Skin epidermis (tissue), 12 donors: ENCODE measurements at regions not wholly inside any gene's neighbourhood (a gene's known extent, or its start where the extent isn't known, plus 50 kb on each side); places are given as distances from the start of the nearest gene placed in this dataset.
"Not testable (repeated sequence)": the region's sequence is repeated elsewhere in the genome, so short reads cannot be mapped to it uniquely, and the experiment has no call there.

ENCODE experiments used
- H3K27ac ChIP-seq, 21 experiments: fragments of 200-600 bp; sonication (generic) in 11 of 21; one replicate each; pipeline ENCODE4 v1.5.0; 2020; ENCODE audit warnings: mild to moderate bottlenecking in 3 of 21, inconsistent platforms in 2 of 21, moderate library complexity in 2 of 21
- H3K4me3 ChIP-seq, 7 experiments: fragments of 200-600 bp; sonication (generic) in 2 of 7; one replicate each; pipeline ENCODE4 v1.5.0; 2020; ENCODE audit warnings: inconsistent platforms in 2 of 7, mild to moderate bottlenecking in 2 of 7, moderate library complexity in 1 of 7

- no peak overlapping the region for H3K4me3 ChIP-seq
- H3K27ac ChIP-seq, result no peak overlapping the region
Observed at GRCh38 chr7:24422441-24423010, 138.5 kb downstream of the NPY start.

- H3K27ac ChIP-seq, result no peak overlapping the region
- no peak overlapping the region for H3K4me3 ChIP-seq
Observed at GRCh38 chr7:24425664-24426063, 141.7 kb downstream of the NPY start.

- no peak overlapping the region for H3K4me3 ChIP-seq
- no peak overlapping the region for H3K27ac ChIP-seq
Observed at GRCh38 chr7:24427048-24427447, 143.1 kb downstream of the NPY start.

- Histone ChIP-seq H3K27ac (no peak overlapping the region), H3K4me3 (no peak overlapping the region)
Observed at GRCh38 chr7:24428676-24429075, 144.6 kb upstream of the PALS2 start.

- H3K4me3 ChIP-seq, result no peak overlapping the region
- H3K27ac ChIP-seq, result no peak overlapping the region
Observed at GRCh38 chr7:24432677-24433076, 140.6 kb upstream of the PALS2 start.

GRCh38 chr7:24434972-24435371 lies 138.3 kb upstream of the PALS2 start:
- Histone ChIP-seq H3K4me3 (no peak overlapping the region), H3K27ac (no peak overlapping the region)

GRCh38 chr7:24436131-24436920 lies 136.9 kb upstream of the PALS2 start:
- Histone ChIP-seq H3K27ac (no peak overlapping the region), H3K4me3 (no peak overlapping the region)

- no peak overlapping the region for H3K27ac ChIP-seq
- H3K4me3 ChIP-seq, result no peak overlapping the region
Observed at GRCh38 chr7:24438232-24438631, 135.0 kb upstream of the PALS2 start.

GRCh38 chr7:24439104-24439503 lies 134.1 kb upstream of the PALS2 start:
- not testable (repeated sequence) for H3K27ac ChIP-seq, H3K4me3 ChIP-seq

GRCh38 chr7:24440892-24441291 lies 132.4 kb upstream of the PALS2 start:
- peak overlapping the region in 1 of 21 experiments; percentile 69 for H3K27ac ChIP-seq
- no peak overlapping the region for H3K4me3 ChIP-seq

- H3K27ac ChIP-seq, result peak overlapping the region in 2 of 21 experiments; percentile 16 to 69
- no peak overlapping the region for H3K4me3 ChIP-seq
Observed at GRCh38 chr7:24441314-24442027, 131.8 kb upstream of the PALS2 start.

- Histone ChIP-seq H3K4me3 (no peak overlapping the region), H3K27ac (peak overlapping the region in 2 of 21 experiments; percentile 16 to 69)
Observed at GRCh38 chr7:24442170-24442777, 131.0 kb upstream of the PALS2 start.

- no peak overlapping the region for H3K4me3 ChIP-seq
- H3K27ac ChIP-seq, result no peak overlapping the region
Observed at GRCh38 chr7:24444666-24445440, 128.4 kb upstream of the PALS2 start.

GRCh38 chr7:24448038-24448437 lies 125.2 kb upstream of the PALS2 start:
- Histone ChIP-seq H3K4me3 (no peak overlapping the region), H3K27ac (no peak overlapping the region)

- H3K27ac ChIP-seq, H3K4me3 ChIP-seq: not testable (repeated sequence)
Observed at GRCh38 chr7:24449416-24449815, 123.8 kb upstream of the PALS2 start.

- H3K4me3 ChIP-seq, result no peak overlapping the region
Observed at GRCh38 chr7:24455813-24456525, 117.3 kb upstream of the PALS2 start.

GRCh38 chr7:24456526-24457218 lies 116.6 kb upstream of the PALS2 start:
- Histone ChIP-seq H3K27ac (peak overlapping the region in 3 of 21 experiments; percentile 51 to 76 (median 56)), H3K4me3 (no peak overlapping the region)

More at GRCh38 chr7:24455813-24456525, 117.3 kb upstream of the PALS2 start:
- H3K27ac ChIP-seq, result peak overlapping the region in 5 of 21 experiments; percentile 4 to 76 (median 51)

GRCh38 chr7:24457219-24457558 lies 116.1 kb upstream of the PALS2 start:
- peak overlapping the region in 3 of 21 experiments; percentile 18 to 55 (median 35) for H3K27ac ChIP-seq

More at GRCh38 chr7:24457219-24457558, 116.1 kb upstream of the PALS2 start:
- H3K4me3 ChIP-seq, result no peak overlapping the region
